DND-41 (cell line): ENCODE measurements at regions not wholly inside any gene's neighbourhood (a gene's known extent, or its start where the extent isn't known, plus 50 kb on each side); places are given as distances from the start of the nearest gene placed in this dataset.

ENCODE experiments used
- ATAC-seq: fragments of 200-7000 bp; cut with Tn5 transposase; 3 replicates; pipeline ENCODE4 v1.9.1; 2021; ENCODE audit warnings: low read depth; ENCODE audit not compliant: insufficient read depth
- DNase-seq: peaks from one replicate; pipeline ENCODE4 v3.0.0-alpha.2; 2020
- H2AFZ ChIP-seq: 2 replicates; pipeline ENCODE4 v1.6.0; 2012; ENCODE audit warnings: low read depth, low read length
- H3K27ac ChIP-seq: 2 replicates; pipeline ENCODE4 v1.5.1; 2012; ENCODE audit warnings: low read length, inconsistent platforms
- H3K27me3 ChIP-seq: fragments of 200-600 bp; sonication (generic); 2 replicates; pipeline ENCODE4 v1.6.0; 2012; ENCODE audit warnings: low read length, mild to moderate bottlenecking, inconsistent platforms; ENCODE audit not compliant: insufficient read depth, poor library complexity
- H3K36me3 ChIP-seq: 2 replicates; pipeline ENCODE4 v1.5.1; 2012; ENCODE audit warnings: low read length, inconsistent platforms; ENCODE audit not compliant: insufficient read depth
- H3K4me1 ChIP-seq: 2 replicates; pipeline ENCODE4 v1.5.1; 2012; ENCODE audit warnings: mild to moderate bottlenecking, low read length; ENCODE audit not compliant: insufficient read depth
- H3K4me2 ChIP-seq: 2 replicates; pipeline ENCODE4 v1.6.0; 2012; ENCODE audit warnings: mild to moderate bottlenecking, moderate library complexity, low read length, inconsistent platforms; ENCODE audit not compliant: insufficient read depth
- H3K4me3 ChIP-seq, 2 experiments: fragments of 200-600 bp in 1 of 2; shearing (Covaris generic) in 1 of 2; 2 replicates each; pipeline ENCODE4 v1.5.1; 2012 to 2016; ENCODE audit warnings: inconsistent platforms in 2 of 2, low read length in 2 of 2, mild to moderate bottlenecking in 2 of 2, low read depth in 1 of 2, moderate library complexity in 1 of 2
- H3K79me2 ChIP-seq: 2 replicates; pipeline ENCODE4 v1.6.0; 2012; ENCODE audit warnings: low read length, inconsistent platforms; ENCODE audit not compliant: insufficient read depth
- H3K9ac ChIP-seq: 2 replicates; pipeline ENCODE4 v1.6.0; 2012; ENCODE audit warnings: low read depth, mild to moderate bottlenecking, inconsistent platforms, low read length, moderate library complexity
- H3K9me3 ChIP-seq: 2 replicates; pipeline ENCODE4 v1.5.1; 2012; ENCODE audit warnings: low read length, moderate library complexity, mild to moderate bottlenecking, inconsistent platforms; ENCODE audit not compliant: insufficient read depth, severe bottlenecking
- H4K20me1 ChIP-seq: 2 replicates; pipeline ENCODE4 v1.6.0; 2012; ENCODE audit warnings: low read length; ENCODE audit not compliant: insufficient read depth
- EZH2 ChIP-seq: IDR thresholded peaks from 3 replicates; pipeline ENCODE4 v1.6.1; 2012; ENCODE audit warnings: borderline replicate concordance, low read depth, mild to moderate bottlenecking, moderate library complexity, low read length, inconsistent platforms; ENCODE audit not compliant: severe bottlenecking
- TF ChIP-seq, protein P1 (sequence below): IDR thresholded peaks from 2 replicates; pipeline ENCODE4 v1.5.1; 2012; ENCODE audit warnings: borderline replicate concordance, low read length, moderate library complexity, mild to moderate bottlenecking; ENCODE audit not compliant: poor library complexity, severe bottlenecking; ENCODE audit errors: extremely low read depth

DNA sequence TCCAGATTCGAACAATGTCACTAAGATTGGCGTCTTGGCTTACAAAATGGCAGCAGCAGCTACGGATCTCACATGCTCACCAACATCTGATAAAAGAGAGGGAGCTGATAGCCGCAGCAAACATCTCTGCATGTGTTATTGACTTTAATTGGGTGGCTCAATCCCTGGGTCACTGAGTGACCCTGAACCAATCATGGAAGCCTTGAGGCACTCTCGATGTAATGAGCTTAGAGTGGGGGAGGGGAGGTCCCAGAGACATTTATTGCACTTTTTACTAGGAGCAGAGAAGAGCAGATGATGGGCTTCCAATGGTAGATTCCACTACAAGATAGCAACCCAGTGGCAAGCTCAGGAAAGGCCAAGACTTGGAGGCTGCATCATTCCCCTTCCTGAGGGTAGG is 238.7 kb downstream of the BMP7 start:
- no peaks in the 10 kb centered on the region; the same call in 1 of the 2 replicates for H4K20me1 ChIP-seq
- no peaks in the 10 kb centered on the region for H3K79me2 ChIP-seq

DNA sequence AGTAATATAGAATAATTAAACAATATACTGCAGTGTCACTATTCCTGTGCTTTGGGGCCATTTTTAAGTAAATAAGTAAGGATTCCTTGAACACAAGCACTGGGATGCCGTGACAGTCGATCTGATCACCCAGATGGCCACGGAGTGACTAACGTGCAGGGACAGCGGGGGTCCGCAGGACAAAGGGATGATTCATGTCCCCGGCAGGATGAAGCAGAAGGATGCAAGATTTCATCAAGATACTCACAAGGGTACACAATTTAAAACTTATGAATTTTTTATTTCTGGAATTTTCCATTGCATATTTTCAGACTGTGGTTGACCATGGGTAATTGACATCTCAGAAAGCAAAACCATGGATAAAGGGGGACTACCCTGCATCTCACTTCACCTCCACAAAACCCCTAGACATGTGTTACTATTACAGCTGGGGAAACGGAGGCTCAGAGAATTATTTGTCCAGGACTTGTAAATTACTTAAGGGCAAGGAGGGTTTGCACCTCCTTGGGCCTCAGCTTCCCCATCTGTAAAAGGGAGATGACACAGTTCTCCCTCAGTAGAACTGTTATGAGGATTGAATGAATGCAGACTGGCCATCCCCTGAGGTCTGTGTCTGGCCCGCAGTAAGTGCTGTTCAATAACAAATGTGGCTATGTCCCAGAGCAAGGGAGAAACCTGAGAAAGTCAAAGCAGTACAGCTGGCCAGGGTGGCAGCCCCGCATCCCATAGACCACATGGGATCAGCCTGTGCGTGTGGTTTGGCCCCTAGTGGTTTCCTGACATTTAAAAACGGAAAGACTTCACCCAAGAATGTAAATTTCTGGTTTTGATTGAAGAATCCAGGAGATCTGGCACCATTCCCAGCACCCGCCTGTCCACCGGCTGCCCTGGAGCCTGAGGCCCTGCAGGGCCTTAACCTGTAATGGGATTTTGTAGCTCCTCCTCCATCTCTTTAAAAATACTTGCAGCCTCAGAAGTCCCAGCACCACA is 235.5 kb downstream of the BMP7 start:
- H3K4me2 ChIP-seq: no peak overlapping the region
- H3K27ac ChIP-seq: no peak overlapping the region
- no peaks in the 10 kb centered on the region; the same call in 1 of the 2 replicates for H4K20me1 ChIP-seq
- H3K27me3 ChIP-seq: peaks cover 9% of the 10 kb centered on the region
- TF ChIP-seq, protein P1, sequence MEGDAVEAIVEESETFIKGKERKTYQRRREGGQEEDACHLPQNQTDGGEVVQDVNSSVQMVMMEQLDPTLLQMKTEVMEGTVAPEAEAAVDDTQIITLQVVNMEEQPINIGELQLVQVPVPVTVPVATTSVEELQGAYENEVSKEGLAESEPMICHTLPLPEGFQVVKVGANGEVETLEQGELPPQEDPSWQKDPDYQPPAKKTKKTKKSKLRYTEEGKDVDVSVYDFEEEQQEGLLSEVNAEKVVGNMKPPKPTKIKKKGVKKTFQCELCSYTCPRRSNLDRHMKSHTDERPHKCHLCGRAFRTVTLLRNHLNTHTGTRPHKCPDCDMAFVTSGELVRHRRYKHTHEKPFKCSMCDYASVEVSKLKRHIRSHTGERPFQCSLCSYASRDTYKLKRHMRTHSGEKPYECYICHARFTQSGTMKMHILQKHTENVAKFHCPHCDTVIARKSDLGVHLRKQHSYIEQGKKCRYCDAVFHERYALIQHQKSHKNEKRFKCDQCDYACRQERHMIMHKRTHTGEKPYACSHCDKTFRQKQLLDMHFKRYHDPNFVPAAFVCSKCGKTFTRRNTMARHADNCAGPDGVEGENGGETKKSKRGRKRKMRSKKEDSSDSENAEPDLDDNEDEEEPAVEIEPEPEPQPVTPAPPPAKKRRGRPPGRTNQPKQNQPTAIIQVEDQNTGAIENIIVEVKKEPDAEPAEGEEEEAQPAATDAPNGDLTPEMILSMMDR: no peak
- TF ChIP-seq EZH2: no peak
- ATAC-seq (no peak), DNase-seq (no peak)
- H3K4me3 ChIP-seq: no peak overlapping the region
- no peaks in the 10 kb centered on the region for H3K9me3 ChIP-seq
- no peak overlapping the region for H3K9ac ChIP-seq
- no peaks in the 10 kb centered on the region for H3K79me2 ChIP-seq
- no peaks in the 10 kb centered on the region for H3K36me3 ChIP-seq
- H3K4me1 ChIP-seq: no peaks in the 10 kb centered on the region
- no peak overlapping the region for H2AFZ ChIP-seq

More for the DNA sequence above, 238.7 kb downstream of the BMP7 start:
- Histone ChIP-seq H3K9ac (no peak overlapping the region), H3K27me3 (peaks cover 10% of the 10 kb centered on the region), H3K4me1 (no peaks in the 10 kb centered on the region), H2AFZ (no peak overlapping the region), H3K27ac (no peak overlapping the region), H3K36me3 (no peaks in the 10 kb centered on the region), H3K4me3 (no peak overlapping the region), H3K4me2 (no peak overlapping the region), H3K9me3 (no peaks in the 10 kb centered on the region)
- ATAC-seq: no peak
- DNase-seq: no peak
- TF ChIP-seq, protein P1: no peak
- TF ChIP-seq EZH2: no peak

DNA sequence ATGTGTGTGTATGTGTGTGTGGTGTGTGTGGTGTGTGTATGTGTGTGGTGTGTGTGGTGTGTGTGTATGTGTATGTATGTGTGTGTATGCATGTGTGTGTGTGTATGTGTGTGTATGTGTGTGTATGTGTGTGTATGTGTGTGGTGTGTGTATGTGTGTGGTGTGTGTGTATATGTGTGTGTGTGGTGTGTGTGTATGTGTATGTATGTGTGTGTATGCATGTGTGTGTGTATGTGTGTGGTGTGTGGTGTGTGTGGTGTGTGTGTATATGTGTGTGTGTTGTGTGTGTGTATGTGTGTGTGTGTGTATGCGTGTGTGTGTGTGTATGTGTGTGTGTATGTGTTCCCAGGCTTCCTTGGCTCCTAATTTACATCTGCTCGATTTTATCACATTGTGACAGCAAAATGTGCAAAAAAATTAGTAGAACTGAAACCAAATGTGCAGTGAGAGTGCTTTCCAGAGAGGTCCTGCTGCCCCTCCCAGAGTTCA is 234.5 kb downstream of the BMP7 start:
- H3K4me3 ChIP-seq: no peak overlapping the region
- no peak overlapping the region for H3K9ac ChIP-seq
- H3K79me2 ChIP-seq: no peaks in the 10 kb centered on the region
- no peaks in the 10 kb centered on the region for H3K36me3 ChIP-seq
- ATAC-seq (no peak), DNase-seq (no peak)
- H3K27me3 ChIP-seq: peaks cover 8% of the 10 kb centered on the region
- no peaks in the 10 kb centered on the region for H3K4me1 ChIP-seq
- H3K27ac ChIP-seq: no peak overlapping the region
- TF ChIP-seq, protein P1: no peak
- TF ChIP-seq EZH2: no peak
- no peak overlapping the region for H3K4me2 ChIP-seq
- H2AFZ ChIP-seq: no peak overlapping the region
- no peaks in the 10 kb centered on the region; the same call in 1 of the 2 replicates for H4K20me1 ChIP-seq
- no peaks in the 10 kb centered on the region for H3K9me3 ChIP-seq
